SH-SY5Y (cell line): ENCODE measurements at regions not wholly inside any gene's neighbourhood (a gene's known extent, or its start where the extent isn't known, plus 50 kb on each side); places are given as distances from the start of the nearest gene placed in this dataset.

Experiments used
- GATA2 ChIP-seq: IDR thresholded peaks from 2 replicates; pipeline ENCODE4 v1.6.1; 2011; ENCODE audit warnings: mild to moderate bottlenecking, low read depth, low read length
- GATA3 ChIP-seq: IDR thresholded peaks from 2 replicates; pipeline ENCODE4 v1.6.1; 2011; ENCODE audit warnings: low read depth, mild to moderate bottlenecking, low read length, moderate library complexity

DNA sequence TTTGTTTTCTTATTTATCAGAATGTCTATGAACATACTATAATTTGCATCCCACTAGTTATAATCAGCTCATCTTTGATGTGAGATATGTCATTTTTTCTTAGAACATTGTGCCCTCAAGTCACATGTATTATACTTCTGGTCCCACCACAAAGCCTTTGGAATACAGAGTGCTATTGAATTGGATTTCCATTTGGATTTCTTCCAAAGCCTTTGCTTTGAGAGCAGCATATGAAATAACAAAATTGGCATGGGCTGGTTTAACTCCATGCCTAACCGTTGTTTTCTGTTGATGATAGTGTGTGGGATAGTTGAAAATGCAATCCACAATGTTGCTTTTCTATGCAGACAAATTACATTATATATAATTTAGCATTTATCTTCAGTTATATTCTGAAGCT is 284.5 kb upstream of the PLSCR5 start:
- TF ChIP-seq GATA2 = no peak
- TF ChIP-seq GATA3 = no peak

DNA sequence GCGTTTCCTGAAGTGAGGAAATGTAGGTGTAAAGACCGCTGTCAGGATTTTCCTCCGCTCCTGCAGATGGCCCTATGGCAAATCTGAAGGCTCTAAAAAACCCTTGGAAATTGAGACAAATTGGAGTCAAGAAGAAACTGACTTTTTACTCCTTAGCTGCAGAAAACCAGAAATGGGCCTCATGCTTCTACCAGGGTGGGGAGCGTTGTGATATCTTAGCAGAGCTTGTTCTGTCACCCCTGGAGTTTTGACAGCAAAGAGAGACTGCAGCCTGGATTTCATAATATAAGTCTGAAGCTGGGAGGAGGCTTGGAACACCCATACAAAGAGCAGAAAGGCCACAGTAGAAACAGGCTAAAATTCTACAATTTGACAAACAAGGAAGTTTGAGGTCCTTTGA is 283.0 kb upstream of the PLSCR5 start:
- no peak for TF ChIP-seq GATA3
- no peak for TF ChIP-seq GATA2

DNA sequence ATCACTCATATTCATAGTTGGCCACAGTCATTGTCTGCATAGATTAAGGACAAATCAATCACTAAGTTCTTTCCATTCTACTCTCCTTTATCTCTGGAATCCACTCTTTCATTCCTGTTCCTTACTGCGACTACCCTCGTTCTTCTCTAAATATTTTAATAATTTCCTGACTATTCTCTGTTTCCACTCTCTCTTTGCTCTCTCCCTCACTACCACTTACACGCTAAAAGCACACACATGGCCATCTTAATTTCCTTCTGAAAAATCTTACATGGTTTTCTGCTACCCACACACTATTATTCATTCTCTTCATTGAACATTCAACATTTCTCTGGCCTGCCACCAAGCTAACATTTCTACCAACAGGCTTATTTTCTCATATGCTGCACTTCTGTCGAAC is 279.6 kb upstream of the PLSCR5 start:
- TF ChIP-seq GATA2 (no peak), GATA3 (no peak)

DNA sequence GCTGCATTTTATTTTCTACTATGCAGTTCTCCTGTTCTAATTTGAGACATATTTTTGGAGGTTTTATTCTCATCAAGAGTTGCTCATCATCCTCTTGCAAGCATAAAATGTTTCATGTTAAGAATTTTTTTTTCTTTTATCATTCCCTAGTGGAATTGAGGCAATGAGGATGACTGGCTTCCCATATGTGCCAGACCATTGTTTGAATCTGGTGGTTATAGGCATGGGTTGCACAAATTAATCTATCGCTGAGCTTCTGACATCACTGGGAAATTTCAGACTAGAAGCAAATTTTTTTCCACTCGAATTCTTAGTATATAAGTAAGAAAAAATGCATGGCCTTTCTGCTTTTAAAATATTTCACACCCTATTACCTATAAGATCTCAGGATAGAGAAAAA is 279.1 kb upstream of the PLSCR5 start:
- TF ChIP-seq GATA2 = no peak
- no peak for TF ChIP-seq GATA3

DNA sequence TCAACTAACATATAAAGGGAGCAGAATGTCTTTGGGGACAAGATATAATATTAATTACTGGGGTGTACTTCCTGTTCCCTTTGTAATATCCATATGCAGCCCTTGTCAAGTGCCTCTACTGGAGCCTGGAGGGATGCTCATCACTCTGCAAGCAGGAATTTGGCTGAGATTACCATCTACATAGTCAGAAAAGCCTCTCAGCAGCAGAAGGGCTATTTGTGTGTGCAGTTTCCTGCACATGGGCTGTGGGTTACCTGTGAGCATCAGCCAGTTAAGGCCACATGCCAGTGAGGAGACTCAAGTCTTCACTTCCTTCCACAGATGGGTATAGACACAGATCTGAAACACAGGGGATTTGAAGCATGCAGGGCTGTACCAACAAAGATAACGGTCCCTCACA is 278.1 kb upstream of the PLSCR5 start:
- no peak for TF ChIP-seq GATA2
- no peak for TF ChIP-seq GATA3

DNA sequence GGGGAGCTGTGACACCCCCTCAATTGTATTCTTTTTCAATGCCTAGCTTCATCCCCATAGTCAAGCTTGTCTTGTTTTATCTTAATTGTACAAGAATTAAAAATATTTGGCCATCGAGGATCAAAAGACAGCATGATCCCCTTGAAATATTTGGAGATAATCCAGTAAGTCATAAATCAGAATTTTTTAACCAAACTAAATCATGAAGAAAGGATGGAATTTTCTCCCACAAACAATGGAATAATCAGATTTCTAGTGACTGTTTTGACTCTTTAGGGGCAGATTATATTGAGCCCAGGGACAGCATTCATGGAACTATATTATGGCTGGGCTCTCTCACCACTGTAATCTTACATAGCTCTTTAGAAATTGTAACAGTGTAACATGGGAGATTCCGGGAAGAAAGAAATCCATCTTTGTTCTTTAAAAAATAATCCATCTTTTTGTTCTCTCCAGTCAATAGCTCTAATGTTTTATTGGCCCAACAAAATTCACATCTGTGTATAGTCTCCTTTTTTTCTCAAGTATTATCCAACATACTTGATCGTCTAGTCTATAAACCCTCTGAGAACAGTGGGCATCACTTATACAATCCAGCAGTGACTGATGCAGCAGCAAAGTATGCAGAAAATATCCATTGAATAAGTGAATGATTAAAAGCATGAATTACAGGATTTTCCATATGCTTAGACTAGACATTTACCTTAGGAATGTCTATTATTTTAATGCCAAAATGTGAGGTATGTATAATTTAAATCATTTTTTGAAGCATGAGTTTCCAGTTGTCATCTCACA is 277.0 kb upstream of the PLSCR5 start:
- TF ChIP-seq GATA3 (no peak), GATA2 (no peak)

DNA sequence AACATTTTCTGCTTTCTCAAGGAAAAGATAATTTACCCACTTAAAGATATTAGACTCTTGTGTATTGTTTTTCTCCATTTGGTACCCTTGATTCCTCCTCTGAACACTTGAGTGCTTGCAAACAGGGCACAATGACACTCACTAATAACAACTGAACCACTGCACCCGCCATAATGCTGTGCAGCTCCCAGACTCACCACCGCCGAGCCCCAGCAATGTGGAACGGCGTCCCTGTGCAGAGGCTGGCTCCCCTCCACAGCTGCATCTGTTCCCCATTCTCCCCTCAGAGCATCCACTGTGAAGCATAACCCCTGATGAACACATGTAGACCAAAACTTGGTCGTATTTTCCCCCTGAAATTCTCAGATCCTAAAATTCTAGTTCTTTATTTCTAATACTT is 276.2 kb upstream of the PLSCR5 start:
- TF ChIP-seq GATA3 (no peak), GATA2 (no peak)

DNA sequence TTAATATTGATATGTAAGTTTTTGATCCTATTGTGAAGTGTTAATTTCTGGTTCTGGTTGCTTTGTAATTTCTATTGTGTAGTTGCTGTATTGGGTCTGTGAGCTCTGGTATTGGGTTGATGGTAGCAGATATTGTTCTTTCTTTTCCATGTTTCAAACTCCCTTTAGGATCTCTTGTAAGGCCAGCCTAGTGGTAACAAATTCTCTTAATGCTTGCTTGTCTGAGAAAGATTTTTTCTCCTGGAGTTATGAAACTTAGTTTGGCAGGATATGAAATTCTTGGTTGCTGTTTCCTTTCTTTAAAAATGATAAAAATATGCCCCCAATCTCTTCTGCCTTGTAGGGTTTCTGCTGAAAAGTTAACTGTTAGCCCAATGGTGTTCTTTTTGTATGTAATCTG is 268.6 kb upstream of the PLSCR5 start:
- TF ChIP-seq GATA3 = no peak
- TF ChIP-seq GATA2 = no peak

DNA sequence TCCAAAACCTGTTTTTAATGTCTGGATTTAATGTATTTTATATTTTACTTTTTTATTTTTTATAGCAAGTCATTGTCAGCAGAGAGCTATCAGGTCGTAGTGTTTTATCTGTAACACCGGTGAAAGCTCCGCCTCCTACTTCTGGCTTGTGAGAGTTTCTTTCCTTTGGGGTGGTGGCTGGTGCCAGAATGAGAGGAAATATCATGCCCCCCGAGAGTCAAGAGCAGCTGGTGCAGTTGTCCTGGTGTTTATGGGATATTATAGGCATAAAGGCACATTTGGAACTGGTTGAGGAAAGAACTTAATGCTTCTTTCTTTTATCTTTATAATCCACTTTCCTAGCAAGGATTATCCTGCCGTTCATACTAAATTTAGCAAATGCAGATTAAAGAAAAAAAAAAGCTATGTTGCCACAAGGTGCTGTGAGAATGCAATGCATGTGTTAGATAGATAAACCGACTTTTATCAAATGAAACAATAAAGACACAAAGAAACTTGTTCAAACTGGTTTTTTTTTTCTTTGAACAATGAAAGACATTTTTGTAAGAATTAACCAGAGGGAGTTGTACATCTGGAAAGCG is 260.1 kb upstream of the PLSCR5 start:
- TF ChIP-seq GATA2 = no peak
- TF ChIP-seq GATA3 = no peak

DNA sequence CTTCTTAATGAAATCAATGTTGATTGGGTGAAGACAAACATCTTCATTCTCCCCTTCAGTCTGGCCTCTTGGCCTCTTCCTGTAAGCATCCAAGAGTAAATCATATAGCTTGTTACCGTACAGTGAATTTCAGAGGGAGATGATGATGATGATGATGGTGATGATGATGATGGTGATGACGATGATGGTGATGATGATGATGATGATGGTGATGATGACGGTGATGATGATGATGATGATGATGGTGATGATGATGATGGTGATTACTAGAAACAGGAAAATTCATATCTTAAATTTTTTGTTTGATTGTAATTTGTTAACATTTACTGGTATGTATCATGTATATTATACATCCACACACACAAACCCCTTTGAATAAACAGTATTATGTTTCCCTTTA is 256.1 kb upstream of the PLSCR5 start:
- TF ChIP-seq GATA3 = no peak
- no peak for TF ChIP-seq GATA2

DNA sequence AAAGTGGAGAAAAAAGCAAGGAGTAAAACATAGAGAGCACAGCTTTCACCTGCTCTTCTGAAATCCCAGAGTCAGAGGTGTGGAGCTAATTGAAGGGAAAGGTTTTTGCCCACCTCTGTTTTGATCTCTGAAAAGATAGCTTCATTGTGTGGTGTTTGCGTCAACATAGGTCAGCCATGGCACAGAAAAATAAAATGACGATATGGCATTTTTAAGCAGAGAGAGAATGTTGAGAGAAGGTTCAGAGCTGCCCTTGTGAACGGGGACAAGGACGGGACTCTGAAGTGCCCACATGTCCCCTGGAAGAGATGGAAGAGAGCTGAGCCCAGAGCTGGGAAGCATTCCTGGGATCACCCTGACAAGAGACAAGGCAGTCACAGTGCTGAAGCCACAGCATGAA is 249.4 kb upstream of the PLSCR5 start:
- TF ChIP-seq GATA3 (no peak), GATA2 (no peak)

DNA sequence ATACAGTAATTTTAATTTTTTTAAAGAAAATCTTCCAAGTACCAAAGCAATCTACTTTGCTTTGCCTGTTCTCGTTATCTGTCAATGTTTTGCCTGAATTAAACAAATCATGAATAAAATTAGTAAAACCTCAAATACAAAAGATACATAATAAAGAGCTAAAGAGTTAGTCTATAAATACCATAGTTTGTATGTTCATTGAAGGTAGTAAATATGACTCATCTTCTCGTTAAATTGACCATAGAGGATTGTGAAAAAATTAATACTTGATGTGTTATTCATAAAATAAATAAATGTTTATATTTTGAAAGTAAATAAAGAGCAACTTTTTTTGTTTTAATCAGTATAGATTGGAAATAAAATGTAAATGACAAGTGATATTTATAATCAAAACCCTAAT is 246.5 kb upstream of the PLSCR5 start:
- TF ChIP-seq GATA2 = no peak
- no peak for TF ChIP-seq GATA3

DNA sequence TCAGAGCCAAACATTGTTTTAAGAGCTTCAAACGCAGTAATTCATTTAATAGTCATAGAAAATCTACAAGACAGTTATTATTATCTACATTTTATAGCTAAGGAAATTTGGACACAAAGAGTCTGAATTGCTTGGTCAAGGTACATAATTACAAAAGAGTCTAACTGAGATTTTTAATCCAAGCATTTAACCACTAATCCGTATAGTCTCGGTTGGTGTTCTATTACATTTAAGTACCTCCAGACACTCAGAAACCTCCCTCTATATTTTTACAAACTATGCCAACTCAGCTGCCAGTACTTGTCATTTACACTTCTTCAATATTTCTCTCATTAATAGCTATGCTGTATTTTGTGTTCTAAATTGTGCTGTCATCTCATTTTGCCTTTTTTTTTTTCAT is 240.2 kb upstream of the PLSCR5 start:
- TF ChIP-seq GATA3 (no peak), GATA2 (no peak)

DNA sequence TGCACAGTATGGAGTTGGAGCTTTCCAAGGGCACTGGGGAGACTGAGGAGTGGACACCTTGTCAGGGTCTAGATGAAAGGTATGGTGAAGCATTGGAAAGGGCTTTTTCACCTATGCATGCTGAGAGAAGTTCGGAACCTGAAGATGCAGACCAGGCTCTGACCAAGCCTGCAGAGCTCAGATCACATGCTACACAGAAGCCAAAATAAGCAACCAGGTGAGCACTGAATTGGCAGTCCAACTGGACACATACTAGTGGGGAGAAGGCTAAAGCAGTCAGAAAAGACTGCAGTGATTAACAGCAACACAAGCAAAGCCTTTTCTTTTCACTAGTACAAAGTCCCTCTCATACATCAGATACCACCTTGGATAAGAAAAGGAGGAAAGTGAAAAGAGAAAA is 238.3 kb upstream of the PLSCR5 start:
- TF ChIP-seq GATA2 (no peak), GATA3 (no peak)

DNA sequence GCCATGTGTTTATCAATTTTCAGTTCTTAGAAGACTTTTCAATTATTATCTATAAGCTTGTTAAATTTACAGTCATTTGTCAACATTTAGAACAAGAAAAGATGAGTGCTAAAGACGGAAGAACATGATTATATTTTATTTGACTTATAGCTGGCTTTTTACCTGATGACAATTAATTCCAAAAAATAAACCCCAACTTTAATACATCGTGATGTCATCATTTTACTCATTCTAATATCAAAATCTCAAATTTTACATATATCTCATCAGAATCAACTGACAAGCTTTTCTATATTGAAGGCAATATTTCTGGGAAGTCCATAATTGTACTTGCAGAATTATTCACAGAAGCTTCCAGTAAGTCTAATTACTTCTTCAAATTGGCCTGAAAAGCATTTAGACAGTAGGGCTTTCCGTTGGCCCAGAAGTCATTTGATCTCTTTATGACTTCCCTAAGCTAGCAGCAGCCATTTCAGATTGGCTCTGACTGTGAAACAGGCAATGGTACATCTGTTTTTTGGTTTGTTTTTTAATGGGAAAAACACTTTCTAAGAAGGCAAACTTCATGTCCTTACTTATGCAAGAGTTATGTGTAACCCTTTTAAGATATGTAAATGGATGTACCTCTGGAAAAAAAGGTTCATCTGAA is 234.7 kb upstream of the PLSCR5 start:
- TF ChIP-seq GATA2 = no peak
- TF ChIP-seq GATA3 = no peak

DNA sequence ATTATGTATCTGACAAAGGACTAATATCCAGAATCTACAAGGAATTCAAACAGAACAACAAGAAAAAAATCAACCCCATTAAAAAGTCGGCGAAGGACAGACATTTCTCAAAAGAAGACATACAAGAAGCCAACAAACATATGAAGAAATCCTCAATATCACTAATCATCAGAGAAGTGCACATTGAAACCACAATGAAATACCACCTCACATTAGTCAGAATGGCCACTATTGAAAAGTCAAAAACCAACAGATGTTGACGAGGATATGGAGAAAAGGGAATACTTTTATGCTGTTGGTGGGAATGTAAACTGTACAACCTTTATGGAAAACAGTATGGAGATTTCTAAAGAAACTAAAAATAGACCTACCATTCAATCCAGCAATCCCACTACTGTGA is 233.1 kb upstream of the PLSCR5 start:
- TF ChIP-seq GATA2 (no peak), GATA3 (no peak)
